Omental fat pad (tissue), 3 donors: ENCODE measurements at regions not wholly inside any gene's neighbourhood (a gene's known extent, or its start where the extent isn't known, plus 50 kb on each side); places are given as distances from the start of the nearest gene placed in this dataset.

Experiments used
- ATAC-seq: fragments of 150-250 bp; one replicate; pipeline ENCODE4 v1.9.1; 2016; ENCODE audit warnings: mild to moderate bottlenecking, moderate library complexity; ENCODE audit not compliant: low FRiP score
- DNase-seq: peaks from one replicate; pipeline ENCODE4 v3.0.0-alpha.2; 2019; ENCODE audit warnings: low spot score
- TF ChIP-seq, protein P1 (sequence below), 3 donors: fragments of 450-650 bp; IDR thresholded peaks; one replicate each; pipeline ENCODE4 v1.5.1; 2016 to 2017; ENCODE audit warnings: antibody characterized with exemption in 3 of 3, mild to moderate bottlenecking in 3 of 3, moderate library complexity in 2 of 3

DNA sequence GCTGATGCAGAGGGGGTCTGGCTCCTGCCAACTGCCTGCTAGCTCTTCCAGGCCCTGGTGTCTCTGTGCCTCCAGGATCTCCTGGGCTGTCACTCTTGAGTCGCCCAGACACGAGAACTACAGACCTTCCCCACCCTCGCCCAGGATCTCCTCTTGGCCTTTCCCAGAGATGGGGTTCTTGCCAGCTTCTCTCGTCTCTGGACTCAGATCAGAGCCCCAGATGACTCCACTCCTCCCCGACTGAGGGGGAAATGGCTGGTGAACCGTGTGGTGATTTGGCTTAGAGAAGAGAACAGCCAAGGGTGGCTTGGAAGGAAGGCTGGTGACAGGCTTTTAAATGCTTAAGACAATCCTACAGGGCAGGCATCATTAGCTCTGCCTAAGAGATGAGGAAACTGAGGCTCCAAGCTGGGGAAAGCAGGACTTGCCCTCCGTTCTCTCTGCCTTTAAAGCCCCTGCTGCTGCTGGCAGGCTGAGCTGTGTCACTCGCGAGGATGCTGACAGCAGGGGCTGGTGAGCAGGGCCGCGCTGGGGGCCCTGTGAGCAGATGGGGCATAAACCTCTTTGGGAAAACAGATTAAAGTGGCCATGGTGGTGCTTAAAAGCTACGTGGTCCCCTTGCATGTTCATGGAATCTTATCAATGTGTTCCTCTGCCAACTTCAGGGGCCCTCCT lies 90.3 kb upstream of the THY1 start:
- no peak for ATAC-seq
- DNase-seq, result no peak
- TF ChIP-seq, protein P1, sequence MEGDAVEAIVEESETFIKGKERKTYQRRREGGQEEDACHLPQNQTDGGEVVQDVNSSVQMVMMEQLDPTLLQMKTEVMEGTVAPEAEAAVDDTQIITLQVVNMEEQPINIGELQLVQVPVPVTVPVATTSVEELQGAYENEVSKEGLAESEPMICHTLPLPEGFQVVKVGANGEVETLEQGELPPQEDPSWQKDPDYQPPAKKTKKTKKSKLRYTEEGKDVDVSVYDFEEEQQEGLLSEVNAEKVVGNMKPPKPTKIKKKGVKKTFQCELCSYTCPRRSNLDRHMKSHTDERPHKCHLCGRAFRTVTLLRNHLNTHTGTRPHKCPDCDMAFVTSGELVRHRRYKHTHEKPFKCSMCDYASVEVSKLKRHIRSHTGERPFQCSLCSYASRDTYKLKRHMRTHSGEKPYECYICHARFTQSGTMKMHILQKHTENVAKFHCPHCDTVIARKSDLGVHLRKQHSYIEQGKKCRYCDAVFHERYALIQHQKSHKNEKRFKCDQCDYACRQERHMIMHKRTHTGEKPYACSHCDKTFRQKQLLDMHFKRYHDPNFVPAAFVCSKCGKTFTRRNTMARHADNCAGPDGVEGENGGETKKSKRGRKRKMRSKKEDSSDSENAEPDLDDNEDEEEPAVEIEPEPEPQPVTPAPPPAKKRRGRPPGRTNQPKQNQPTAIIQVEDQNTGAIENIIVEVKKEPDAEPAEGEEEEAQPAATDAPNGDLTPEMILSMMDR (IDR thresholded peaks at IDR 0.05), result no peak

DNA sequence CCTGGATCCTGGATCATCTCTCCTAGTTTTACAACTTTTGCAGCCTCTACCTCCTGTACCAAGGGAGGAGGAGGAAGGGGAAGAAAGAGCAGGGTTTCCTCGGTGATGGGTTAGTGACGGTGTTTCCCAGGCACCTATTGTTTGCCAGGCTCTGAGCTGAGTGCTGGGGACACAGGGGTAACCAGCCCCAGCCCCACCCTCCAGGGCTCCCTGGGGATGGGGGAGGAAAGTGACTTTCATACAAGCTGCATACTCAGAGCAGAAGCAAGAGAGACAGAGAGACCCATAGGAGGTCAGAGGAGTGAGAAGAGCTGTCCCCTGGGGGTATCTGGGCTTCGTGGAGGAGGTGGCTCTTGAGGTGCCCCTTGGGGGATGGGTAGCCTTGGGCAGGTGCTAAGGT lies 89.4 kb upstream of the THY1 start:
- TF ChIP-seq, protein P1 (IDR thresholded peaks at IDR 0.05), result no peak
- DNase-seq, result no peak
- ATAC-seq, result no peak

DNA sequence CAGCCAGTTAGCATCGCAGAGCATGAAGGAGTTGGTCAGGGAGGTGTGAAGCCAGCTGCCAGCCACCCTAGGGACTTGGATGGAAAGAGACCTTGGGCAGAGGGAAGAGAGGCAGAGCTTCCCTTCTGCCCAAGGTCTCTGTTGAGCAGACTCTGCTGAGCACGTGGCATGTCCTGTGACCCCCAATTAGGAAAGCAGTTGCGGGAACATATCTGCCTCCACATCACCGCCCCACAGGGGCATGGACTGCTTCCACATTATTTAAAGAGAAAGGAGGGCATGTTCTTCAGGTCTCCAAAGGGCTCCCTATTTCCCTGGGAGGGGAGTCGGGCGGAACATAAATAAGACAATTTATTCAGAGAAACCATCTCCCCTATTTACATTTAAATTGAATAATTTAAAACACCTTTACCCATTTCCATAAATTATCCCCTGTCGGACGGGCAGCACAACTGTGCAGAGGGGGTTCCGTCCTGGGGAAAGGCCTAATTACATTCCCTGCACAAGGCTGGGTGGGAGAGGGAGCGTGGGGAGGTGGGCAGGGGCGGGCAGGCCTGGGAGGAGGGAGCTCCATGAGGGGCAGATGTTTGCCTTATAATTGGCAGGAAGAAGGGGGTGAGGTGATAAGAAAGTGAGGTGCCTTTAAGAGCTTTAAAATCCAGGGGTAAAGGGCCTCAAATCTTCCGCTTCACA lies 88.8 kb upstream of the THY1 start:
- no peak for DNase-seq
- TF ChIP-seq, protein P1 (IDR thresholded peaks at IDR 0.05), result no peak
- no peak for ATAC-seq

DNA sequence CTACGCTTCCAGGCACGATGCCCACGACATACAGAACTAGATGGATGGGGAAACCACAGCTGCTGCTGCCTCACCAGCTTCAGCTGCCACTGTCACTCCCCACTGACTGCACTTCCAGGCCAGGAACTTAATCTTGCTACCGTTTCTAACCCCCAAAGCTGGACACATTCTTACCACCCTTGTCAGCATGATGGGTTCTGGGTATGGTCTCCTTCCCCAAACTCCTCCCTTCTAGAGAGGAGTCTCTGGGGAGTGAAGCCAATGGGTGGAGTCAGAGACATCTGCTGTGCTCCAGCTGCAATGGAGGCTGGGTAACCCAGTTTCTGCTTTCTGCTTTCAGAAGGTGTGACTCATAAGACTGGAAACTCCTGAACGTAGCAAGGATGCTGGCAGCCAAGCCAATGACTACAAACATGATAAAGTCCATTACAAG lies 87.0 kb upstream of the THY1 start:
- TF ChIP-seq, protein P1 (IDR thresholded peaks at IDR 0.05), result no peak
- DNase-seq (no peak), ATAC-seq (peak; percentile 85)

DNA sequence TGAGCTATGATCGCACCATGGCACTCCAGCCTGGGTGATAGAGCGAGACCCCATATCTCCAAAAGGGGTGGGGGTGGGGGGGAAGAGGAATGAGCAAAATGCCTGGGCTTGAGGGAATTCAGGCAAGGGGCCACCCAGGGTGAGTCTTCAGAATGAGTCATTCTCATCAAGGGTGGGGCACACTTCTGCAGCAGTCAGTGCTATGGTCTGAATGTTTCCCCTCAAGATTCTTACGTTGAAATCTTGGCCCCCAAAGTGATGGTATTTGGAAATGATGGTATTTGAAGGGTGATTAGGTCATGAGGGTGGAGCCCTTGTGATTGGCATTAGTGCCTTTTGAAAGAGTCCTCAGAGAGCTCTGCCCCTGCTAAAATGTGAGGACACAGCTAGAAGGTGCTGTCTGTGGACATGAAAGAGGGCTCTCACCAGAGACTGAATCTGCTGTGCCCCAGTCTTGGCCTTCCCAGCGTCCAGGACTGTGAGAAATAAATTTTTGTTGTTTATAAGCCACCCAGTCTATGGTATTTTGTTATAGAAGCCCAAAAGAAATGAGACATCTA lies 86.4 kb upstream of the THY1 start:
- TF ChIP-seq, protein P1 (IDR thresholded peaks at IDR 0.05), result no peak
- peak; percentile 50 for ATAC-seq
- no peak for DNase-seq

DNA sequence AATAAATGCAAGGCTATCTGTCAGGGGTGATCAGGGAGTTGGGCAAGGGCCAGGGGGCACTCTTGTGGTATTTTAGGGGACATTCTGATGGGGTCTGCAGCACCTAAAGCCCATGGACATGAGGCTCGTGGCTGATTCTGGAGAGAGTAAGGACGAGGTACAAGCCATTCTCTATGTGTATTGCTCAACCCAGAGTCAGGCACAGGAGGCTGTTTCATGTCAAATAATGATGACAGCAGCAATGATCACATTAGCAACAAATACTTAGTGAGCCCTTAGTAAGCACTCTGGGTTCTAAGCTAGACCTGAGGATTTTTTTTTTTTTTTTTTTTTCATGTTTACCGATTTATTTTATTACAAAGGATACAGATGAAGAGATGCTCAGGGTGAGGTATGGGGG lies 83.5 kb upstream of the THY1 start:
- no peak for ATAC-seq

More for the DNA sequence above, 83.5 kb upstream of the THY1 start:
- TF ChIP-seq, protein P1 (IDR thresholded peaks at IDR 0.05), result no peak
- no peak for DNase-seq
